ENCODE measurements at regions not wholly inside any gene's neighbourhood (a gene's known extent, or its start where the extent isn't known, plus 50 kb on each side); places are given as distances from the start of the nearest gene placed in this dataset.
"Not testable (repeated sequence)": the region's sequence is repeated elsewhere in the genome, so short reads cannot be mapped to it uniquely, and the experiment has no call there.

- TF ChIP-seq POLR2A (IDR thresholded peaks at IDR 0.05) (no peak), POLR2AphosphoS5 (IDR thresholded peaks at IDR 0.05) (no peak), EP300 (IDR thresholded peaks at IDR 0.05) (no peak)
- H3K9me3 ChIP-seq: no peaks in the 10 kb centered on the region
These were observed 1139.3 kb downstream of the HACE1 start for GRCh38 chr6:103720393-103720792.

GRCh38 chr6:103719545-103719944 lies 1140.2 kb downstream of the HACE1 start:
- Histone ChIP-seq H3K9me3 (no peaks in the 10 kb centered on the region), H3K4me3 (no peak overlapping the region), H3K36me3 (no peaks in the 10 kb centered on the region), H3K27me3 (no peaks in the 10 kb centered on the region), H3K27ac (no peak overlapping the region), H3K4me1 (no peaks in the 10 kb centered on the region)
- DNase-seq (ENCODE audit: low spot score in 2 of 2): no peak
- no peak for TF ChIP-seq POLR2AphosphoS5 (IDR thresholded peaks at IDR 0.05)
- TF ChIP-seq POLR2A (IDR thresholded peaks at IDR 0.05): no peak
- TF ChIP-seq EP300 (IDR thresholded peaks at IDR 0.05): no peak
- TF ChIP-seq CTCF (IDR thresholded peaks at IDR 0.05): no peak

More at GRCh38 chr6:103720393-103720792, 1139.3 kb downstream of the HACE1 start:
- Histone ChIP-seq H3K4me3 (no peak overlapping the region), H3K4me1 (no peaks in the 10 kb centered on the region), H3K27ac (no peak overlapping the region), H3K36me3 (no peaks in the 10 kb centered on the region), H3K27me3 (no peaks in the 10 kb centered on the region)
- DNase-seq (ENCODE audit: low spot score in 2 of 2): no peak

GRCh38 chr6:103715269-103715668 lies 1144.5 kb downstream of the HACE1 start:
- no peaks in the 10 kb centered on the region for H3K4me1 ChIP-seq
- DNase-seq (ENCODE audit: low spot score in 2 of 2): no peak
- H3K4me3 ChIP-seq: no peak overlapping the region
- H3K27me3 ChIP-seq: no peaks in the 10 kb centered on the region
- no peaks in the 10 kb centered on the region for H3K36me3 ChIP-seq
- WGBS: 75% methylated on average over 2 of the region's 2 CpGs
- H3K9me3 ChIP-seq: no peaks in the 10 kb centered on the region
- no peak overlapping the region for H3K27ac ChIP-seq
- no peak for TF ChIP-seq CTCF (IDR thresholded peaks at IDR 0.05)
- no peak for TF ChIP-seq POLR2A (IDR thresholded peaks at IDR 0.05)
- TF ChIP-seq EP300 (IDR thresholded peaks at IDR 0.05): no peak
- no peak for TF ChIP-seq POLR2AphosphoS5 (IDR thresholded peaks at IDR 0.05)

GRCh38 chr6:103709236-103709635 lies 1150.5 kb downstream of the HACE1 start:
- not testable (repeated sequence) for H3K27me3 ChIP-seq; H3K36me3 ChIP-seq; H3K4me1 ChIP-seq; H3K4me3 ChIP-seq; H3K27ac ChIP-seq; DNase-seq (ENCODE audit: low spot score in 2 of 2); H3K9me3 ChIP-seq
- 96% methylated on average over 13 of the region's 15 CpGs for WGBS

GRCh38 chr6:103707596-103708325 lies 1152.0 kb downstream of the HACE1 start:
- Histone ChIP-seq H3K9me3 (no peaks in the 10 kb centered on the region), H3K36me3 (no peaks in the 10 kb centered on the region), H3K4me1 (no peaks in the 10 kb centered on the region), H3K27me3 (no peaks in the 10 kb centered on the region), H3K27ac (no peak overlapping the region), H3K4me3 (no peak overlapping the region)
- DNase-seq (ENCODE audit: low spot score in 2 of 2): no peak
- TF ChIP-seq EP300 (IDR thresholded peaks at IDR 0.05) (no peak), POLR2A (IDR thresholded peaks at IDR 0.05) (no peak), POLR2AphosphoS5 (IDR thresholded peaks at IDR 0.05) (no peak), CTCF (IDR thresholded peaks at IDR 0.05) (no peak)
- WGBS: 70% methylated on average over 3 of the region's 3 CpGs

GRCh38 chr6:103699769-103700168 lies 1160.0 kb downstream of the HACE1 start:
- 11% methylated on average over 1 of the region's 1 CpG for WGBS
- Histone ChIP-seq H3K4me1 (no peaks in the 10 kb centered on the region), H3K9me3 (no peaks in the 10 kb centered on the region), H3K4me3 (no peak overlapping the region), H3K36me3 (no peaks in the 10 kb centered on the region), H3K27ac (no peak overlapping the region), H3K27me3 (no peaks in the 10 kb centered on the region)
- no peak for DNase-seq (ENCODE audit: low spot score in 2 of 2)
- TF ChIP-seq CTCF (IDR thresholded peaks at IDR 0.05) (no peak), EP300 (IDR thresholded peaks at IDR 0.05) (no peak), POLR2AphosphoS5 (IDR thresholded peaks at IDR 0.05) (no peak), POLR2A (IDR thresholded peaks at IDR 0.05) (no peak)
